ENCODE measurements at regions not wholly inside any gene's neighbourhood (a gene's known extent, or its start where the extent isn't known, plus 50 kb on each side); places are given as distances from the start of the nearest gene placed in this dataset.

DNA sequence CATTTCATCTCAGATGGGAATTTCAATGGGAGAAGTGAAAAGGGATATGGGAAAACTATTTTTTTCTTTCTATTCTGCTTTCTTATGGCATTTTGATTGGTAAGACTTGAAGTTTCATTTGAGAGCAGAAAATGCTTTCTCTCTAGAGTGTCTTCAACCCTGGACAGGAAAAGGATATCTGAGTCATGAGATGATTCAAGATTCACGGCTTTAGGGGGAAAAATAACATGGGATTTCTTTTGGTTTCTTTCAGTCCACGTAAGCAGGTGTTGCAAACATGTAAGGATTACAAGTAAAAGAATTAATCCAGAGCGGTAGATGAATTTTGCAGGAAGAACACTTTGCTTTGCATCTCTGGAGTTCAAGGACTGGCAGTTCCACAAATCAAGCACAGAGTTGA, 1001.0 kb upstream of the TENM4 start:
- peak; percentile 43 for DNase-seq
- Histone ChIP-seq H3K36me3 (replicated peaks) (no peaks in the 10 kb centered on the region), H3K27ac (peak overlapping the region; percentile 83), H3K27me3 (replicated peaks) (no peaks in the 10 kb centered on the region), H3K4me3 (ENCODE audit: low read depth, low read length) (no peak overlapping the region)
- TF ChIP-seq, protein P1, sequence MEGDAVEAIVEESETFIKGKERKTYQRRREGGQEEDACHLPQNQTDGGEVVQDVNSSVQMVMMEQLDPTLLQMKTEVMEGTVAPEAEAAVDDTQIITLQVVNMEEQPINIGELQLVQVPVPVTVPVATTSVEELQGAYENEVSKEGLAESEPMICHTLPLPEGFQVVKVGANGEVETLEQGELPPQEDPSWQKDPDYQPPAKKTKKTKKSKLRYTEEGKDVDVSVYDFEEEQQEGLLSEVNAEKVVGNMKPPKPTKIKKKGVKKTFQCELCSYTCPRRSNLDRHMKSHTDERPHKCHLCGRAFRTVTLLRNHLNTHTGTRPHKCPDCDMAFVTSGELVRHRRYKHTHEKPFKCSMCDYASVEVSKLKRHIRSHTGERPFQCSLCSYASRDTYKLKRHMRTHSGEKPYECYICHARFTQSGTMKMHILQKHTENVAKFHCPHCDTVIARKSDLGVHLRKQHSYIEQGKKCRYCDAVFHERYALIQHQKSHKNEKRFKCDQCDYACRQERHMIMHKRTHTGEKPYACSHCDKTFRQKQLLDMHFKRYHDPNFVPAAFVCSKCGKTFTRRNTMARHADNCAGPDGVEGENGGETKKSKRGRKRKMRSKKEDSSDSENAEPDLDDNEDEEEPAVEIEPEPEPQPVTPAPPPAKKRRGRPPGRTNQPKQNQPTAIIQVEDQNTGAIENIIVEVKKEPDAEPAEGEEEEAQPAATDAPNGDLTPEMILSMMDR (IDR thresholded peaks at IDR 0.05; ENCODE audit: low read depth, low read length, missing control alignments) = no peak
- in situ Hi-C loops (cut with HindIII; ENCODE audit: low pct_ligation_motif_present, low sequenced_read_pairs) = no loop called here

GRCh38 chr11:80440835-80441234, 1000.0 kb upstream of the TENM4 start:
- Histone ChIP-seq H3K27me3 (replicated peaks) (no peaks in the 10 kb centered on the region), H3K4me3 (ENCODE audit: low read depth, low read length) (no peak overlapping the region), H3K27ac (no peak overlapping the region), H3K36me3 (replicated peaks) (no peaks in the 10 kb centered on the region)
- no peak for DNase-seq
- TF ChIP-seq, protein P1 (IDR thresholded peaks at IDR 0.05; ENCODE audit: low read depth, low read length, missing control alignments) = no peak
- in situ Hi-C loops (cut with HindIII; ENCODE audit: low pct_ligation_motif_present, low sequenced_read_pairs) = no loop called here

DNA sequence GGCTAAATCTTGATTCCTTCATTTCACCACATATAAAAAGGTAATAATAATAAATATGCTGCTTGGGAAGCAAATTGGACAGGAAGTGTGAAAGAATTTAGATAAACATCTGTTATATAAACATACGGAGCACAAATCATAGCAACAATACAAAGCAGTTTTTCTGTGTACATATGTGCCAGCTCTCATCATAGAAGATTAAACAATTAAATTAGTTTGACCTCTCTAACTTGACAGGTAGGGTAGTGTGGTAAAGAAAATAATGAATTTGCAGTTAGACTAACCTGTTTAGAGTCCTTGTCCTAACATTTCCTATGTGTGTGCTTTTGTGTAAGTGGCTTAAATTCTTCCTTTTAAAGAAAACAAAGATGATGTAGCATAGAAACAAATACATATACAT, 995.7 kb upstream of the TENM4 start:
- in situ Hi-C loops (cut with HindIII; ENCODE audit: low pct_ligation_motif_present, low sequenced_read_pairs) = no loop called here
- no peak for DNase-seq
- H3K27ac ChIP-seq = no peak overlapping the region
- H3K36me3 ChIP-seq (replicated peaks) = no peaks in the 10 kb centered on the region
- no peaks in the 10 kb centered on the region for H3K27me3 ChIP-seq (replicated peaks)
- TF ChIP-seq, protein P1 (IDR thresholded peaks at IDR 0.05; ENCODE audit: low read depth, low read length, missing control alignments) = no peak
- no peak overlapping the region for H3K4me3 ChIP-seq (ENCODE audit: low read depth, low read length)

DNA sequence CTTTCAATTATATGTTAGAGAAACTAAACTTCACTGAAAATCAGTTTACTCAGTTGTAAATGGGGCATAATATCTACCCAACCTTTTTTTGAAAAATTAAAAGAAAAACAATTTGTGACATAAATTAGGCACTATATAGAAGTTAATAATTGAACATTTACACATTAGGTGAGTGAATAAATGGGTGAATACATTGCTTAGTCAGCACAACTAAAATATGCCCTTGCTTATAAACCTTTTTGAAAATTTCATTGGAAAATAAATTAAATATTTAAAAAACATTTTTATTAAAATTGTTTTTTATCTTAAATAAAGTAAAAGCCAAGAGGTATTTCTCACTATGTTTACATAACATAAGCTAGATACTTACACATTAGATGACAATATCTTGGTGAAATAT, 994.5 kb upstream of the TENM4 start:
- no peak overlapping the region for H3K4me3 ChIP-seq (ENCODE audit: low read depth, low read length)
- no peak overlapping the region for H3K27ac ChIP-seq
- no peak for DNase-seq
- TF ChIP-seq, protein P1 (IDR thresholded peaks at IDR 0.05; ENCODE audit: low read depth, low read length, missing control alignments) = no peak
- no peaks in the 10 kb centered on the region for H3K27me3 ChIP-seq (replicated peaks)
- in situ Hi-C loops (cut with HindIII; ENCODE audit: low pct_ligation_motif_present, low sequenced_read_pairs) = no loop called here
- H3K36me3 ChIP-seq (replicated peaks) = no peaks in the 10 kb centered on the region

- TF ChIP-seq, protein P1 (IDR thresholded peaks at IDR 0.05; ENCODE audit: low read depth, low read length, missing control alignments) = no peak
- H3K4me3 ChIP-seq (ENCODE audit: low read depth, low read length) = no peak overlapping the region
- no peak overlapping the region for H3K27ac ChIP-seq
- no peaks in the 10 kb centered on the region for H3K36me3 ChIP-seq (replicated peaks)
- no peaks in the 10 kb centered on the region for H3K27me3 ChIP-seq (replicated peaks)
- in situ Hi-C loops (cut with HindIII; ENCODE audit: low pct_ligation_motif_present, low sequenced_read_pairs) = no loop called here
- DNase-seq = no peak
Measured at GRCh38 chr11:80432057-80432456, 991.2 kb upstream of the TENM4 start.

- in situ Hi-C loops (cut with HindIII; ENCODE audit: low pct_ligation_motif_present, low sequenced_read_pairs) = no loop called here
- H3K27me3 ChIP-seq (replicated peaks) = no peaks in the 10 kb centered on the region
- TF ChIP-seq, protein P1 (IDR thresholded peaks at IDR 0.05; ENCODE audit: low read depth, low read length, missing control alignments) = no peak
- no peak overlapping the region for H3K4me3 ChIP-seq (ENCODE audit: low read depth, low read length)
- no peaks in the 10 kb centered on the region for H3K36me3 ChIP-seq (replicated peaks)
- H3K27ac ChIP-seq = no peak overlapping the region
- DNase-seq = no peak
Measured at GRCh38 chr11:80424012-80424695, 983.3 kb upstream of the TENM4 start.

All from brain microvascular endothelial cell (primary cell).